ENCODE measurements at regions not wholly inside any gene's neighbourhood (a gene's known extent, or its start where the extent isn't known, plus 50 kb on each side); places are given as distances from the start of the nearest gene placed in this dataset.

- no peak for DNase-seq (ENCODE audit: low read depth)
- H3K4me3 ChIP-seq (replicated peaks; ENCODE audit: low read depth, low read length), result no peak overlapping the region
- TF ChIP-seq, protein P1, sequence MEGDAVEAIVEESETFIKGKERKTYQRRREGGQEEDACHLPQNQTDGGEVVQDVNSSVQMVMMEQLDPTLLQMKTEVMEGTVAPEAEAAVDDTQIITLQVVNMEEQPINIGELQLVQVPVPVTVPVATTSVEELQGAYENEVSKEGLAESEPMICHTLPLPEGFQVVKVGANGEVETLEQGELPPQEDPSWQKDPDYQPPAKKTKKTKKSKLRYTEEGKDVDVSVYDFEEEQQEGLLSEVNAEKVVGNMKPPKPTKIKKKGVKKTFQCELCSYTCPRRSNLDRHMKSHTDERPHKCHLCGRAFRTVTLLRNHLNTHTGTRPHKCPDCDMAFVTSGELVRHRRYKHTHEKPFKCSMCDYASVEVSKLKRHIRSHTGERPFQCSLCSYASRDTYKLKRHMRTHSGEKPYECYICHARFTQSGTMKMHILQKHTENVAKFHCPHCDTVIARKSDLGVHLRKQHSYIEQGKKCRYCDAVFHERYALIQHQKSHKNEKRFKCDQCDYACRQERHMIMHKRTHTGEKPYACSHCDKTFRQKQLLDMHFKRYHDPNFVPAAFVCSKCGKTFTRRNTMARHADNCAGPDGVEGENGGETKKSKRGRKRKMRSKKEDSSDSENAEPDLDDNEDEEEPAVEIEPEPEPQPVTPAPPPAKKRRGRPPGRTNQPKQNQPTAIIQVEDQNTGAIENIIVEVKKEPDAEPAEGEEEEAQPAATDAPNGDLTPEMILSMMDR (IDR thresholded peaks at IDR 0.05; ENCODE audit: low read length, missing control alignments), result no peak
Observed at GRCh38 chr4:130432289-130432688, 1336.3 kb downstream of the C4orf33 start.

- TF ChIP-seq, protein P1 (IDR thresholded peaks at IDR 0.05; ENCODE audit: low read length, missing control alignments), result no peak
- no peak for DNase-seq (ENCODE audit: low read depth)
Observed at GRCh38 chr4:130449741-130450140, 1353.8 kb downstream of the C4orf33 start.

DNA sequence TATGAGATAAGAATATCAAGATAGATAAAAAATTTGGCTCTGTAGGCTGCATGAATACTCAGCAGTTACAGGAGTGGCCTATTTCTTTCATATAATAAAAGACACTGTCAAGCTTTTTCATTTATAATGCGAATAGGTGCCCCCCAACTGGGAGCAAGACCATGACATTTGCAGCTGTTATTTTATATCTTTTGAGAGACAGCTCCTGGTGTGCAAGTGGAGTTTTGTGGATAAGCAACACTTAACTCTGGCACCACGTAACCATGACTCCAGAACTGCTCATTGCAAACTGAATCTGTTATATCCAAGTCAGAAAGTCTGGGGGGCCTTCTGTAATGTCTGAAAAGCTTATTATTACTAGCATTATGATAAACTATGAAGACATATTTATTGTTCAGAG, 1372.4 kb downstream of the C4orf33 start:
- DNase-seq (ENCODE audit: low read depth), result no peak
- H3K4me3 ChIP-seq (replicated peaks; ENCODE audit: low read depth, low read length), result no peak overlapping the region
- TF ChIP-seq, protein P1 (IDR thresholded peaks at IDR 0.05; ENCODE audit: low read length, missing control alignments), result no peak

More at GRCh38 chr4:130449741-130450140, 1353.8 kb downstream of the C4orf33 start:
- no peak overlapping the region for H3K4me3 ChIP-seq (replicated peaks; ENCODE audit: low read depth, low read length)

DNA sequence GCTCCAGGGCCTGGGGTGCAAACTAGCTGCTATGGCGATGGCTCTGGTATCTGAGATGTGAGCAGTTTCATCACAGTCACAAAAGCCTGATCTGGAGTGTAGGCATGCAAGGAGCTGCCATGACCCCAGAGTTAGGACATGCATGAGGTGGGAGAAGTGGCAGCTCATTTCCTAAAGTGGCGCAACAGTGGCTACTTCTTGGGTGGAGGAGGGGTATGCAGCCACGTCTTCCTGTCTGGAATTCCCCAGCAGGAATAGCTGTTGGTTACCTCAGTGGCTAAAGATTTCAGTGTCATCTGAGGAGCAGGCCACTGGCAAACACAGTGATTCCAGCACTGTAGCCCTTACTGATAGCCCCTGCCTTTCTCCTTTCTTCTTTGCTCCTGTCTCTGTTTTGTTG, 1382.5 kb downstream of the C4orf33 start:
- TF ChIP-seq, protein P1 (IDR thresholded peaks at IDR 0.05; ENCODE audit: low read length, missing control alignments), result no peak
- H3K4me3 ChIP-seq (replicated peaks; ENCODE audit: low read depth, low read length), result no peak overlapping the region
- DNase-seq (ENCODE audit: low read depth), result peak; percentile 91

- TF ChIP-seq, protein P1 (IDR thresholded peaks at IDR 0.05; ENCODE audit: low read length, missing control alignments), result no peak
- DNase-seq (ENCODE audit: low read depth), result peak; percentile 37
Observed at GRCh38 chr4:130479020-130479419, 1383.1 kb downstream of the C4orf33 start.

GRCh38 chr4:130479674-130480073, 1383.7 kb downstream of the C4orf33 start:
- no peak overlapping the region for H3K4me3 ChIP-seq (replicated peaks; ENCODE audit: low read depth, low read length)
- DNase-seq (ENCODE audit: low read depth), result no peak
- TF ChIP-seq, protein P1 (IDR thresholded peaks at IDR 0.05; ENCODE audit: low read length, missing control alignments), result no peak

More at GRCh38 chr4:130479020-130479419, 1383.1 kb downstream of the C4orf33 start:
- no peak overlapping the region for H3K4me3 ChIP-seq (replicated peaks; ENCODE audit: low read depth, low read length)

DNA sequence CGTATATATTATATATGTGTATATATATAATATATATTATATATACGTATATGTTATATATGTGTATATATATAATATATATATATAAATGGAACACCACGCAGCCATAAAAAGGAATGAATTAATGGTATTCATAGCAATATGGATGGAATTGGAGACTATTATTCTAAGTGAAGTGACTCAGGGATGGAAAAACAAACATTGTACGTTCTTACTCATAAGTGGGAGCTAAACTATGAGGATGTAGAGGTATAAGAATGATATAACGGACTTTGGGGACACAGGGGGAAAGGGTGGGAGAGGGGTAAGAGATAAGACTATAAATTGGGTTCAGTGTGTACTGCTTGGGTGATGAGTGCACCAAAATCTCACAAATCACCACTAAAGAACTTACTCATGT, 1388.9 kb downstream of the C4orf33 start:
- TF ChIP-seq, protein P1 (IDR thresholded peaks at IDR 0.05; ENCODE audit: low read length, missing control alignments), result no peak
- DNase-seq (ENCODE audit: low read depth), result no peak
- H3K4me3 ChIP-seq (replicated peaks; ENCODE audit: low read depth, low read length), result no peak overlapping the region
